ENCODE measurements at regions not wholly inside any gene's neighbourhood (a gene's known extent, or its start where the extent isn't known, plus 50 kb on each side); places are given as distances from the start of the nearest gene placed in this dataset.
A peak's percentile ranks its signal among the peaks of the same experiment; 100 is the strongest.
"Not testable (repeated sequence)": the region's sequence is repeated elsewhere in the genome, so short reads cannot be mapped to it uniquely, and the experiment has no call there.

- DNase-seq (ENCODE audit: low read depth): peak; percentile 69
- no peak overlapping the region for H3K4me3 ChIP-seq (ENCODE audit: low read depth, low read length)
- peak; percentile 91 for TF ChIP-seq CTCF (IDR thresholded peaks at IDR 0.05; ENCODE audit: insufficient read depth, low read depth, low read length)
Observed at GRCh38 chr4:147160908-147161513, 215.3 kb upstream of the TTC29 start.

GRCh38 chr4:147163311-147163710, 217.6 kb upstream of the TTC29 start:
- TF ChIP-seq CTCF (IDR thresholded peaks at IDR 0.05; ENCODE audit: insufficient read depth, low read depth, low read length): no peak
- no peak for DNase-seq (ENCODE audit: low read depth)
- no peak overlapping the region for H3K4me3 ChIP-seq (ENCODE audit: low read depth, low read length)

- H3K4me3 ChIP-seq (ENCODE audit: low read depth, low read length); DNase-seq (ENCODE audit: low read depth): not testable (repeated sequence)
Observed at GRCh38 chr4:147168200-147168599, 222.5 kb upstream of the TTC29 start.

GRCh38 chr4:147173322-147173721, 227.7 kb upstream of the TTC29 start:
- no peak for TF ChIP-seq CTCF (IDR thresholded peaks at IDR 0.05; ENCODE audit: insufficient read depth, low read depth, low read length)
- H3K4me3 ChIP-seq (ENCODE audit: low read depth, low read length): no peak overlapping the region
- DNase-seq (ENCODE audit: low read depth): no peak

- TF ChIP-seq CTCF (IDR thresholded peaks at IDR 0.05; ENCODE audit: insufficient read depth, low read depth, low read length): no peak
- no peak for DNase-seq (ENCODE audit: low read depth)
- no peak overlapping the region for H3K4me3 ChIP-seq (ENCODE audit: low read depth, low read length)
Observed at GRCh38 chr4:147173797-147174432, 228.3 kb upstream of the TTC29 start.

- H3K4me3 ChIP-seq (ENCODE audit: low read depth, low read length): no peak overlapping the region
- no peak for TF ChIP-seq CTCF (IDR thresholded peaks at IDR 0.05; ENCODE audit: insufficient read depth, low read depth, low read length)
- DNase-seq (ENCODE audit: low read depth): no peak
Observed at GRCh38 chr4:147174591-147174990, 228.9 kb upstream of the TTC29 start.

- no peak overlapping the region for H3K4me3 ChIP-seq (ENCODE audit: low read depth, low read length)
- no peak for DNase-seq (ENCODE audit: low read depth)
- TF ChIP-seq CTCF (IDR thresholded peaks at IDR 0.05; ENCODE audit: insufficient read depth, low read depth, low read length): no peak
Observed at GRCh38 chr4:147175460-147176025, 229.9 kb upstream of the TTC29 start.
